Pancreas (tissue), 10 donors: ENCODE measurements at regions not wholly inside any gene's neighbourhood (a gene's known extent, or its start where the extent isn't known, plus 50 kb on each side); places are given as distances from the start of the nearest gene placed in this dataset.

Experiments used
- ATAC-seq, 4 donors: fragments of 200-7000 bp; cut with Tn5 transposase; one replicate each; pipeline versions ENCODE4 v1.8.0 to v1.9.1; 2020; ENCODE audit warnings: mild to moderate bottlenecking in 4 of 4, moderate library complexity in 4 of 4
- DNase-seq, 6 donors: peaks; one replicate each; pipeline ENCODE4 v3.0.0-alpha.2; 2020
- FAIRE-seq: peaks from 2 replicates; lab custom pipeline; 2012; peaks lifted over from hg19 to GRCh38; lab: Jason Lieb, UNC
- H3K27ac ChIP-seq, 4 donors: fragments of 200-600 bp; sonication (generic); 1 replicate in 3 of 4; 2 replicates in 1 of 4; pipeline versions ENCODE4 v1.5.0 to v1.8.0; 2020
- H3K27me3 ChIP-seq, 4 donors: fragments of 200-600 bp; one replicate each; pipeline ENCODE4 v1.8.0; 2021
- H3K36me3 ChIP-seq, 3 donors: fragments of 200-600 bp; sonication (generic) in 1 of 3; one replicate each; pipeline versions ENCODE4 v1.5.0 to v1.8.0; 2020 to 2021
- H3K4me1 ChIP-seq, 3 donors: fragments of 200-600 bp; one replicate each; pipeline ENCODE4 v1.8.0; 2021
- H3K4me3 ChIP-seq, 4 donors: fragments of 200-600 bp; sonication (generic) in 2 of 4; one replicate each; pipeline versions ENCODE4 v1.5.0 to v1.8.0; 2020 to 2021
- H3K9me3 ChIP-seq, 4 donors: fragments of 200-600 bp; one replicate each; pipeline ENCODE4 v1.8.0; 2021
- CTCF ChIP-seq, 4 donors: fragments of 200-600 bp; sonication (generic) in 3 of 4; IDR thresholded peaks; one replicate each; pipeline versions ENCODE4 v1.5.0 to v1.8.0; 2021; ENCODE audit warnings: antibody characterized with exemption in 4 of 4
- WGBS, 2 donors: extraction: QIAGEN DNeasy Blood & Tissue Kit; methylation state at CpG; one replicate each; pipeline ENCODE4 v1.1.7; 2013; 5-methylcytosine and 5-hydroxymethylcytosine counted together
- intact Hi-C, 3 donors: fragments of 100-400 bp; cut with DNase I; formaldehyde crosslinking; loops; one replicate each; pipeline versions ENCODE4 v1.11.1 to v1.14.2; 2022
- donor health status: healthy with polysubstance abuse.
- donor health status: DM: no; HTN: no; CAD: no; lungs with moderate emphysema.
- donor health status: DM: no; HTN: no; CAD: no.
- donor health status: control.
- donor health status: control.
- donor health status: Bipolar disorder and iron deficiency.
- donor health status: DM: yes; HTN: yes; CAD: no.
- donor health status: DM: no; HTN: no; CAD: no.
- donor health status: DM: no; HTN: no; CAD: no.
- donor health status: DM: yes; HTN: yes; CAD: no.

- 56 to 65% methylated on average over 7 of the region's 7 CpGs for WGBS, 2 donors
- ATAC-seq, result no peak
- H3K9me3 ChIP-seq, result no peaks in the 10 kb centered on the region
- no peak overlapping the region for H3K27ac ChIP-seq
- no peaks in the 10 kb centered on the region for H3K27me3 ChIP-seq
- no peak overlapping the region for H3K4me3 ChIP-seq
- intact Hi-C loops, result no loop called here
- no peak for DNase-seq
- H3K36me3 ChIP-seq, result no peaks in the 10 kb centered on the region
- no peak for FAIRE-seq
- TF ChIP-seq CTCF (IDR thresholded peaks at IDR 0.05), result no peak
- H3K4me1 ChIP-seq, result no peaks in the 10 kb centered on the region
Measured at GRCh38 chr1:112344754-112345423, 51.1 kb upstream of the CTTNBP2NL start.
